NB4 (cell line): ENCODE measurements at regions not wholly inside any gene's neighbourhood (a gene's known extent, or its start where the extent isn't known, plus 50 kb on each side); places are given as distances from the start of the nearest gene placed in this dataset.

Experiments used
- DNase-seq: peaks from one replicate; pipeline ENCODE4 v3.0.0; 2010; ENCODE audit warnings: low read depth
- H3K4me3 ChIP-seq: one replicate; pipeline ENCODE4 v1.5.1; 2011; ENCODE audit warnings: mild to moderate bottlenecking, low read depth, low read length, moderate library complexity
- CTCF ChIP-seq: IDR thresholded peaks from one replicate; pipeline ENCODE4 v1.5.1; 2012; ENCODE audit warnings: low read depth, low read length
- MAX ChIP-seq: IDR thresholded peaks from 2 replicates; pipeline ENCODE4 v1.6.1; 2011; ENCODE audit warnings: low read depth, low read length
- MYC ChIP-seq: IDR thresholded peaks from 2 replicates; pipeline ENCODE4 v1.6.1; 2011; ENCODE audit warnings: low read depth, low read length
- POLR2A ChIP-seq: IDR thresholded peaks from 2 replicates; pipeline ENCODE4 v1.6.1; 2011; ENCODE audit warnings: mild to moderate bottlenecking; ENCODE audit not compliant: insufficient read length; ENCODE audit errors: extremely low read depth

GRCh38 chr4:176566769-176567168, 226.0 kb downstream of the VEGFC start:
- no peak for TF ChIP-seq MAX
- TF ChIP-seq MYC, result no peak
- TF ChIP-seq CTCF, result no peak
- TF ChIP-seq POLR2A, result no peak
- no peak overlapping the region for H3K4me3 ChIP-seq
- no peak for DNase-seq

- no peak for TF ChIP-seq CTCF
- no peak overlapping the region for H3K4me3 ChIP-seq
- no peak for DNase-seq
Measured at GRCh38 chr4:176568238-176568637, 224.5 kb downstream of the VEGFC start.

GRCh38 chr4:176569301-176569700, 223.4 kb downstream of the VEGFC start:
- DNase-seq, result no peak
- no peak overlapping the region for H3K4me3 ChIP-seq
- TF ChIP-seq MYC (no peak), POLR2A (no peak), CTCF (no peak), MAX (no peak)

GRCh38 chr4:176571206-176571605, 221.5 kb downstream of the VEGFC start:
- TF ChIP-seq POLR2A (no peak), CTCF (no peak), MYC (no peak), MAX (no peak)
- no peak overlapping the region for H3K4me3 ChIP-seq
- DNase-seq, result no peak

- H3K4me3 ChIP-seq, result no peak overlapping the region
- DNase-seq, result no peak
- TF ChIP-seq MAX, result no peak
- TF ChIP-seq POLR2A, result no peak
- no peak for TF ChIP-seq CTCF
- no peak for TF ChIP-seq MYC
Measured at GRCh38 chr4:176575141-176575730, 217.5 kb downstream of the VEGFC start.

GRCh38 chr4:176579226-176579625, 213.5 kb downstream of the VEGFC start:
- TF ChIP-seq MAX (no peak), MYC (no peak), CTCF (no peak), POLR2A (no peak)
- no peak for DNase-seq
- no peak overlapping the region for H3K4me3 ChIP-seq
